ENCODE measurements at regions not wholly inside any gene's neighbourhood (a gene's known extent, or its start where the extent isn't known, plus 50 kb on each side); places are given as distances from the start of the nearest gene placed in this dataset.
"Not testable (repeated sequence)": the region's sequence is repeated elsewhere in the genome, so short reads cannot be mapped to it uniquely, and the experiment has no call there.

GRCh38 chr10:30697221-30697620, 67.7 kb upstream of the LYZL2 start:
- not testable (repeated sequence) for DNase-seq; ATAC-seq (replicated peaks); H3K9me3 Mint-ChIP-seq; H3K36me3 Mint-ChIP-seq (ENCODE audit: insufficient read depth); H3K27me3 Mint-ChIP-seq
- Mint-ChIP-seq H3K4me3 (peak overlapping the region; percentile 29 to 43), H3K4me1 (ENCODE audit: low read depth in 2 of 2) (peaks cover 38 to 48% of the 10 kb centered on the region in 2 donors), H3K27ac (peak overlapping the region; percentile 46 to 78)

- peak overlapping the region; percentile 68 to 72 for H3K27ac Mint-ChIP-seq
Measured at GRCh38 chr10:30696416-30697185, 67.0 kb upstream of the LYZL2 start.

GRCh38 chr10:30695481-30696236, 66.1 kb upstream of the LYZL2 start:
- DNase-seq: peak; percentile 18 to 40 (median 35)
- peak overlapping the region; percentile 50 to 51 for H3K4me3 Mint-ChIP-seq
- not testable (repeated sequence) for H3K36me3 Mint-ChIP-seq (ENCODE audit: insufficient read depth); H3K27me3 Mint-ChIP-seq; H3K9me3 Mint-ChIP-seq
- peak overlapping the region; percentile 68 to 72 for H3K27ac Mint-ChIP-seq
- ATAC-seq (replicated peaks): peak; percentile 95
- peaks cover 31 to 37% of the 10 kb centered on the region in 2 donors for H3K4me1 Mint-ChIP-seq (ENCODE audit: low read depth in 2 of 2)

More at GRCh38 chr10:30696416-30697185, 67.0 kb upstream of the LYZL2 start:
- H3K36me3 Mint-ChIP-seq (ENCODE audit: insufficient read depth); DNase-seq; H3K9me3 Mint-ChIP-seq; H3K27me3 Mint-ChIP-seq; ATAC-seq (replicated peaks): not testable (repeated sequence)
- Mint-ChIP-seq H3K4me1 (ENCODE audit: low read depth in 2 of 2) (peaks cover 35 to 44% of the 10 kb centered on the region in 2 donors), H3K4me3 (peak overlapping the region; percentile 50 to 51)

- H3K4me1 Mint-ChIP-seq (ENCODE audit: low read depth in 2 of 2): peaks cover 27 to 30% of the 10 kb centered on the region in 2 donors
- H3K27me3 Mint-ChIP-seq: no peaks in the 10 kb centered on the region
- ATAC-seq (replicated peaks): no peak
- H3K36me3 Mint-ChIP-seq (ENCODE audit: insufficient read depth): no peaks in the 10 kb centered on the region
- H3K27ac Mint-ChIP-seq: no peak overlapping the region
- H3K9me3 Mint-ChIP-seq: no peaks in the 10 kb centered on the region
- no peak overlapping the region for H3K4me3 Mint-ChIP-seq
- DNase-seq: no peak
Measured at GRCh38 chr10:30694518-30695228, 65.1 kb upstream of the LYZL2 start.

- ATAC-seq (replicated peaks) (no peak), DNase-seq (no peak)
- Mint-ChIP-seq H3K4me3 (no peak overlapping the region), H3K27ac (peak overlapping the region in 1 of 2 donors; percentile 41), H3K27me3 (peaks cover 18 to 21% of the 10 kb centered on the region in 2 donors), H3K36me3 (ENCODE audit: insufficient read depth) (no peaks in the 10 kb centered on the region), H3K9me3 (no peaks in the 10 kb centered on the region), H3K4me1 (ENCODE audit: low read depth in 2 of 2) (peaks cover 7 to 10% of the 10 kb centered on the region in 2 donors)
Measured at GRCh38 chr10:30691639-30692015, 62.1 kb upstream of the LYZL2 start.

- H3K36me3 Mint-ChIP-seq (ENCODE audit: insufficient read depth); DNase-seq; H3K4me3 Mint-ChIP-seq; H3K4me1 Mint-ChIP-seq (ENCODE audit: low read depth in 2 of 2); H3K9me3 Mint-ChIP-seq; ATAC-seq (replicated peaks): not testable (repeated sequence)
- peak overlapping the region in 1 of 2 donors; percentile 41 for H3K27ac Mint-ChIP-seq
- peaks cover 21 to 25% of the 10 kb centered on the region in 2 donors for H3K27me3 Mint-ChIP-seq
Measured at GRCh38 chr10:30690948-30691638, 61.5 kb upstream of the LYZL2 start.

- DNase-seq (no peak), ATAC-seq (replicated peaks) (no peak)
- H3K9me3 Mint-ChIP-seq: no peaks in the 10 kb centered on the region
- no peak overlapping the region for H3K4me3 Mint-ChIP-seq
- peak overlapping the region in 1 of 2 donors; percentile 83 for H3K27ac Mint-ChIP-seq
- H3K4me1 Mint-ChIP-seq (ENCODE audit: low read depth in 2 of 2): no peaks in the 10 kb centered on the region
- peaks cover 35 to 51% of the 10 kb centered on the region in 2 donors for H3K27me3 Mint-ChIP-seq
- H3K36me3 Mint-ChIP-seq (ENCODE audit: insufficient read depth): peaks cover 4% of the 10 kb centered on the region
Measured at GRCh38 chr10:30688456-30688855, 58.9 kb upstream of the LYZL2 start.

- Mint-ChIP-seq H3K36me3 (ENCODE audit: insufficient read depth) (peaks cover 4% of the 10 kb centered on the region), H3K9me3 (no peaks in the 10 kb centered on the region), H3K4me3 (no peak overlapping the region), H3K4me1 (ENCODE audit: low read depth in 2 of 2) (no peaks in the 10 kb centered on the region), H3K27me3 (peaks cover 35 to 56% of the 10 kb centered on the region in 2 donors), H3K27ac (no peak overlapping the region)
- peak; percentile 80 for ATAC-seq (replicated peaks)
- DNase-seq: peak; percentile 71 to 78 (median 76)
Measured at GRCh38 chr10:30687698-30688213, 58.2 kb upstream of the LYZL2 start.

- DNase-seq (no peak), ATAC-seq (replicated peaks) (no peak)
- no peaks in the 10 kb centered on the region for H3K4me1 Mint-ChIP-seq (ENCODE audit: low read depth in 2 of 2)
- H3K27ac Mint-ChIP-seq: no peak overlapping the region
- no peak overlapping the region for H3K4me3 Mint-ChIP-seq
- peaks cover 39 to 62% of the 10 kb centered on the region in 2 donors for H3K27me3 Mint-ChIP-seq
- peaks cover 4% of the 10 kb centered on the region for H3K36me3 Mint-ChIP-seq (ENCODE audit: insufficient read depth)
- H3K9me3 Mint-ChIP-seq: no peaks in the 10 kb centered on the region
Measured at GRCh38 chr10:30686708-30687107, 57.2 kb upstream of the LYZL2 start.

GRCh38 chr10:30683496-30683895, 53.9 kb upstream of the LYZL2 start:
- ATAC-seq (replicated peaks) (no peak), DNase-seq (no peak)
- H3K36me3 Mint-ChIP-seq (ENCODE audit: insufficient read depth): peaks cover 4% of the 10 kb centered on the region
- no peak overlapping the region for H3K4me3 Mint-ChIP-seq
- H3K27ac Mint-ChIP-seq: no peak overlapping the region
- peaks cover 0 to 2% of the 10 kb centered on the region in 2 donors for H3K9me3 Mint-ChIP-seq
- H3K4me1 Mint-ChIP-seq (ENCODE audit: low read depth in 2 of 2): no peaks in the 10 kb centered on the region
- peaks cover 62 to 74% of the 10 kb centered on the region in 2 donors for H3K27me3 Mint-ChIP-seq

- H3K27me3 Mint-ChIP-seq: peaks cover 64 to 70% of the 10 kb centered on the region in 2 donors
- not testable (repeated sequence) for H3K9me3 Mint-ChIP-seq; H3K4me3 Mint-ChIP-seq; H3K36me3 Mint-ChIP-seq (ENCODE audit: insufficient read depth); H3K4me1 Mint-ChIP-seq (ENCODE audit: low read depth in 2 of 2); H3K27ac Mint-ChIP-seq
- DNase-seq (peak in 2 of 3 experiments; percentile 14 to 20), ATAC-seq (replicated peaks) (peak; percentile 94)
Measured at GRCh38 chr10:30682377-30683199, 53.0 kb upstream of the LYZL2 start.

GRCh38 chr10:30680908-30681307, 51.4 kb upstream of the LYZL2 start:
- Mint-ChIP-seq H3K27ac (no peak overlapping the region), H3K27me3 (peaks cover 50 to 58% of the 10 kb centered on the region in 2 donors), H3K36me3 (ENCODE audit: insufficient read depth) (peaks cover 4% of the 10 kb centered on the region), H3K4me1 (ENCODE audit: low read depth in 2 of 2) (no peaks in the 10 kb centered on the region), H3K9me3 (peaks cover 0 to 2% of the 10 kb centered on the region in 2 donors), H3K4me3 (no peak overlapping the region)
- DNase-seq: no peak
- no peak for ATAC-seq (replicated peaks)

Data from effector memory CD8-positive, alpha-beta T cell (primary cell).